ENCODE measurements at regions not wholly inside any gene's neighbourhood (a gene's known extent, or its start where the extent isn't known, plus 50 kb on each side); places are given as distances from the start of the nearest gene placed in this dataset.

DNA sequence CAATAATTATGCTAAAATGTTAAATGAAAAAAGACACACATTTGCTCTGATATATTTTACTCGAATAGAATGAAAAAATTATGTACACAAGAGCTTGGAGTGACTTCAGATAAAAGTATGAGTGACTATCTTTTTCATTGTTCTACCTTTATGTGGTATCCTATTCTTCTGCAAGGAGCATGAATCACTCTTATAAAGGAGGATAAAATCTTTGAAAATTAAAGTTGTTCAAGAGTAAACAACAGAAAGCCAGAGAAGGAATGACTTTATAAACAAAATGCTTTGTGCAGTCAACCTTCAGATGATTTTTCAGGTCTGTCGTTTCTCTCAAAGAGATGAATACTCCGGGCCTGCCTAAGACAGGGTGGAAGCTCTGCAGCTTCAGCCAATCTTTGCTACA, 215.3 kb downstream of the FOXA2 start:
- no peak for DNase-seq (ENCODE audit: low spot score)
- H3K4me3 ChIP-seq = no peak overlapping the region
- TF ChIP-seq, protein P1, sequence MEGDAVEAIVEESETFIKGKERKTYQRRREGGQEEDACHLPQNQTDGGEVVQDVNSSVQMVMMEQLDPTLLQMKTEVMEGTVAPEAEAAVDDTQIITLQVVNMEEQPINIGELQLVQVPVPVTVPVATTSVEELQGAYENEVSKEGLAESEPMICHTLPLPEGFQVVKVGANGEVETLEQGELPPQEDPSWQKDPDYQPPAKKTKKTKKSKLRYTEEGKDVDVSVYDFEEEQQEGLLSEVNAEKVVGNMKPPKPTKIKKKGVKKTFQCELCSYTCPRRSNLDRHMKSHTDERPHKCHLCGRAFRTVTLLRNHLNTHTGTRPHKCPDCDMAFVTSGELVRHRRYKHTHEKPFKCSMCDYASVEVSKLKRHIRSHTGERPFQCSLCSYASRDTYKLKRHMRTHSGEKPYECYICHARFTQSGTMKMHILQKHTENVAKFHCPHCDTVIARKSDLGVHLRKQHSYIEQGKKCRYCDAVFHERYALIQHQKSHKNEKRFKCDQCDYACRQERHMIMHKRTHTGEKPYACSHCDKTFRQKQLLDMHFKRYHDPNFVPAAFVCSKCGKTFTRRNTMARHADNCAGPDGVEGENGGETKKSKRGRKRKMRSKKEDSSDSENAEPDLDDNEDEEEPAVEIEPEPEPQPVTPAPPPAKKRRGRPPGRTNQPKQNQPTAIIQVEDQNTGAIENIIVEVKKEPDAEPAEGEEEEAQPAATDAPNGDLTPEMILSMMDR (IDR thresholded peaks at IDR 0.05) = no peak
- H3K27me3 ChIP-seq = no peaks in the 10 kb centered on the region
- no peak overlapping the region for H3K27ac ChIP-seq
- no peaks in the 10 kb centered on the region for H3K4me1 ChIP-seq
- no peaks in the 10 kb centered on the region for H3K9me3 ChIP-seq
- no peaks in the 10 kb centered on the region for H3K36me3 ChIP-seq

DNA sequence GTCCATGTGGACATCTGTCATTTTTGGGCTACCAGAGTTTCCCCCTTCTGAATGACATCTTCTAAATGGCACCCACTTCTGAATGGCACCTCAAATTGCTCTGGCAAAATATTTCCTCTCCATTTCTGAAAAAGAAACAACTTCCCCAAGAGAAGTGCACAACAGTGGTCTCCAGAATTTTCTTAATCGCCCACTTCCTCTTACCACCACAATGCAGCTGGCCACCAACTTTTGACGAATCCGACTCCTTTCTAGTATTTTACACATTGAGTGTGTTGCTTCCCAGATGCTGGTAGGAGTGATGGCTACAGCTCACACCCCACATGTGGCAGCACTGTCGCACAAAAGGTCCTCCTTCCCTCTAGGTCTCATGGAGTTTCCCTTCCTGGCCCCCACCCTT, 216.1 kb downstream of the FOXA2 start:
- Histone ChIP-seq H3K9me3 (no peaks in the 10 kb centered on the region), H3K4me1 (no peaks in the 10 kb centered on the region), H3K4me3 (no peak overlapping the region), H3K27me3 (no peaks in the 10 kb centered on the region), H3K27ac (no peak overlapping the region), H3K36me3 (no peaks in the 10 kb centered on the region)
- DNase-seq (ENCODE audit: low spot score) = no peak
- TF ChIP-seq, protein P1 (IDR thresholded peaks at IDR 0.05) = no peak

DNA sequence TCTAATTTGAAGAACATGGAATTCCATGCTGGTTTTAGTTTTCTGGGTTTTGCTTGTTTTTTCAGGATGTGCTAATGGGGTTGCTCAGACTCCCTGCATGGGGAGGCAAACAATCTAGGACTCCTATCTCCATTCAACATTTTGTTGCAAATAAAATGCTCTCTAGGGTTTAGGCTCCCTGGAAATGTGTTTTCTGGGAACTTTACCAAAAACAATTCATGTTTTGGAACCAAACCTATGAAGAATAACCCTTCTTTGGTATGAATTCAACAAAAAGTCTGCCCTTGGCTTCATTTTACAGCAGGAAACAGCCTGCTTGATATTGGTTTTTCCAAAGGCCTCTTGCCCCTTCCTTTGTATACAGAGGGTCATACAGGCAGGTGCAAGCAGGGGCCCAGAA, 217.7 kb downstream of the FOXA2 start:
- TF ChIP-seq, protein P1 (IDR thresholded peaks at IDR 0.05) = no peak
- DNase-seq (ENCODE audit: low spot score) = no peak
- Histone ChIP-seq H3K4me1 (no peaks in the 10 kb centered on the region), H3K4me3 (no peak overlapping the region), H3K9me3 (no peaks in the 10 kb centered on the region), H3K27ac (no peak overlapping the region), H3K27me3 (no peaks in the 10 kb centered on the region), H3K36me3 (no peaks in the 10 kb centered on the region)

GRCh38 chr20:22354647-22355046, 229.7 kb downstream of the FOXA2 start:
- no peaks in the 10 kb centered on the region for H3K9me3 ChIP-seq
- no peaks in the 10 kb centered on the region for H3K4me1 ChIP-seq
- no peaks in the 10 kb centered on the region for H3K27me3 ChIP-seq
- no peak for DNase-seq (ENCODE audit: low spot score)
- no peak overlapping the region for H3K4me3 ChIP-seq
- no peaks in the 10 kb centered on the region for H3K36me3 ChIP-seq
- TF ChIP-seq, protein P1 (IDR thresholded peaks at IDR 0.05) = no peak
- H3K27ac ChIP-seq = no peak overlapping the region

DNA sequence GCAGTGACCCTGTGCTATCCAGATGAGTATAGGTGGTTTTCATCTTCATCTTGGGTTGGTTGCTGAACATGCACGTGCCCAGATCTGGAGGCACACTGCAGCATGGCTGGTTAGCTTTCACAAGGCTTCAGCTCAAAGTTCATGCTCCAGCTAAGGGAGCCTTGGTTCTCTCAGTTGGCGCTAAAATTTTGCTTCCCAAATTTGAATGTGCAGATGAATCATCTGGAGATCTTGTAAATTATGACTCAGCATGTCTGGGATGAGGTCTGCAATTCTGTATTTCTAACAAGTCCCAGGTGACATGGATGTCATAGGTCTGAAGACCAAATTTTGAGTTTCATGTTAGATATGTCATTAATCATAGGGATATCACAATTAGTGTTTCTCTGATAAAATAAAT, 230.8 kb downstream of the FOXA2 start:
- TF ChIP-seq, protein P1 (IDR thresholded peaks at IDR 0.05) = no peak
- no peak overlapping the region for H3K27ac ChIP-seq
- DNase-seq (ENCODE audit: low spot score) = no peak
- no peaks in the 10 kb centered on the region for H3K9me3 ChIP-seq
- no peaks in the 10 kb centered on the region for H3K36me3 ChIP-seq
- no peak overlapping the region for H3K4me3 ChIP-seq
- H3K4me1 ChIP-seq = no peaks in the 10 kb centered on the region
- no peaks in the 10 kb centered on the region for H3K27me3 ChIP-seq

DNA sequence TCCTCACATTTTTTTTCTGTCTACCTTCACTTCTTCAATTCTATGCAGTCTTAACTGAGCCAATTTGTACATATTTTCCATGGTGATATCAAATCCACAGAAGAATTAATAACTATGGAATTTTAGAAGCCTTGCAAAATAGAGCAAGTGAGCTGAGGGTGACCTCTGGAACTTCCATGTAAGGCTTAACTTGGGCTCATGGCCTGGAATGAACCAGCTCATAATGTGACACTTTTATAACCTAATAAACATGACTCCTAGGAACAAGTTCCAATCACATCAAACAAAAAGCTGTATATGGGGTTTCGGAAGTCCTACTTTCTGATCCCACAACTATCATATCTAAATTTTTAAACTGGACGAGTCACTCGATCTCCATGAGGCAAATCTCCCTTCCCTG, 232.4 kb downstream of the FOXA2 start:
- no peak overlapping the region for H3K27ac ChIP-seq
- TF ChIP-seq, protein P1 (IDR thresholded peaks at IDR 0.05) = no peak
- H3K9me3 ChIP-seq = no peaks in the 10 kb centered on the region
- no peak for DNase-seq (ENCODE audit: low spot score)
- H3K4me3 ChIP-seq = no peak overlapping the region
- no peaks in the 10 kb centered on the region for H3K4me1 ChIP-seq
- H3K36me3 ChIP-seq = no peaks in the 10 kb centered on the region
- H3K27me3 ChIP-seq = no peaks in the 10 kb centered on the region
